Forelimb muscle (tissue), 1 donor: ENCODE measurements at regions not wholly inside any gene's neighbourhood (a gene's known extent, or its start where the extent isn't known, plus 50 kb on each side); places are given as distances from the start of the nearest gene placed in this dataset.
A peak's percentile ranks its signal among the peaks of the same experiment; 100 is the strongest.

ENCODE experiments used
- DNase-seq: peaks from one replicate; pipeline ENCODE4 v3.0.0-alpha.2; 2013; ENCODE audit warnings: low read depth

DNA sequence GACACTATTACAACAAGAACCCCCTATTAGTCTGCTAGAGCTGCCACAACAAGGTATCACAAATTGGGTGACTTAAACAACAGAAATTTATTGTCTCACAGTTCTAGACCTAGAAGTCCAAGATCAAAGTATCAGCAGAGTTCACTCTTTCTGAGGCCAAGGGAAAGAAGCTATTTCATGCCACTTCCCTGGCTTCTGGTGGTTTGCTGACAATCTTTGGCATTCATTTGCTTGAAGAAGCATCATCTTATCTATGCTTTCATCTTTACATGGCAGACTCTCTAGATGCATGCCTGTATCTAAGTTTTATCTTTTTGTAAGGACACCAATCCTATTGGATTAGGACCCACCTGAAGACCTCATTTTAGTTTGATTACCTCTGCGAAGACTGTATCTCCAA lies 296.8 kb upstream of the MARCKS start:
- no peak for DNase-seq

DNA sequence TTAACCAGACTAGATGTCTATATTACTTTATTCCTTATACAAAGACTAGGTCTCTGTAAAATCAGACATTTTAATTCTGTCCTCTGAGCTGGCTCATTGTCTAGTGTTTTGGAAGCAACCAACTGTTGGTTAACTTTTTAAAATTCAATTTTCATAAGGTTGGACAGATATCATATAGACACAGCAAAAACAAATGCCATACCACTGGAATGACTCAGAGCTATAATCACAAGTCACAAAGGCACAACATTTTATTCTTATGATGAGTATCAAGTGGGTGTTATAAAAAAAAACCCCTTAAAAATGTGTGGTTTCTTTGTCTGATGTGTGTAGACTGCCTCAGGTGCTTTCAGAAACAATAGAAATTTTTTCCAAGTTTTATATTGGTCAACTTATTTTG lies 296.2 kb upstream of the MARCKS start:
- no peak for DNase-seq

DNA sequence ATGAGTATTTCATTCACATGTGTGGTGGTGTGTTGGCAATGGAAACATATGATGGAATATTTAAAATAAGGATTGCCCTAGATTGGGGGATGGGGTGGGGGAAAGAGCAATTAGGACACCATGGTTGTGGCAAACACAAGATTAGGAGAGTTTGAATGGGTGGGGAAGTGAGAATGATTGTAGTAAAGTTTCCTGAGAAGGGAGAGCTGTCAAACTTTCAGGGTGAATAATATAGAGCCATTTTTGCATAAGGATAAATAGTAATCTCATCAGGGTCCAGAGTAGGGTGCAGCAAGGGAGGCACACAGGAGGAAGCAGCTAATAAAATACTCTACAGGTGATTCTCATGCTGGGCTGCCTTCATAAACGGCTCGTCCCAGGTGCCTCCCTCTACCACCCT lies 294.9 kb upstream of the MARCKS start:
- no peak for DNase-seq

DNA sequence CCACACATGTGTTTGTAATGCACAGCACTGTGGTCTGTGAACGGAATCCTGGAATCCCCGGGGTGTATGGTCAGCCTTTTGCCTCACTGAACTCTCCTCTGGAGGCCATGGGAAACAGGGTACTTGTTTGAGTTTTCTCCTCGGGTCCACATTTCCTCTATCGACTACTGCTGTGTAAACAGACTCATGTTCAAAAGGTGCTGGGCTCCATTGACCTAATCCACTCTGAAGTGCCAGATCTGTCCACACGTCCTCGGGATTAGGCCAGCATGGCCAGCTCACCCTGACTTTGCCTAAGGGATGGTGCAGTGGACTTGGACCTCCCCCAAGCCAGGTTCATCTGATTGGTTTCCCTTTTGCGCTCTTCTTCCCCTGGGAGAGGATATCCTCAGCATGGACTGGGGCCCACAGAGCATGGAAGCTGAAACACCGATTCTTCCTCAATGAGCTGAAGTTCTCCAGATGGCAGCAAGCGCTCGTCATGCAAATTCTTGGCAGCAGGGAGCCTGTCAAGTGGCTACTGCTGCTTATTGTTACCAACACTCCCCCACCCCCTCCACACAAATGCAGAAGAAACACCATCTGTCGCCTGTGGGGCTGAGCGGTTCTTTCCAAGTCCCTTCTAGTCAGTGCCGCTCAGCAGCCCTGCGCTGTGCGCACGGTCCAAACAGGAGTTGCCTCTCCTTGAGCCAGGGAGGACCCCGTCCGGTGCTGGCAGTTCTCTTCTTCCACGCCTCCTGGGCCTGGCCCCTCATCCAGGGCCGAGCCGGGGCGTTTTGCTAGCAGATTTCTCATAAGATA lies 292.6 kb upstream of the MARCKS start:
- DNase-seq = peak; percentile 62

DNA sequence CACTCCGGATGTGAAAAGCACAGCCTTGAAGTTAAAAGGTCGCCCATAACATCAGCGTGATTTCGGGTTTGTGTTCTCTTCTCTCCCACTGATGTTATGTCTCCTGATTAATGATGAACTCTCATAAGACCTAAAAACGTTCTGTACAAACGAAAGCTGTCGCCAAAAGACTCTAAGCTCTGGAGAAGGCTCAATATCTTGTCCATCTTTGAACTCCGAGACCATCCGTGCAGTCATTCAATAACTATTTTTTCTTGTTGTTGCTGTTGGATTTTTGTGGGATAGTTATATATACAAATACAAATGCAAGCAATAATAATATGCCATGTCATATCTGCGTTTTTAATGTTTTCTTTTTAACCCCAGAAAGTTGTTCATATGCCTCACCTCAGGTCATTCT lies 291.8 kb upstream of the MARCKS start:
- peak; percentile 22 for DNase-seq

DNA sequence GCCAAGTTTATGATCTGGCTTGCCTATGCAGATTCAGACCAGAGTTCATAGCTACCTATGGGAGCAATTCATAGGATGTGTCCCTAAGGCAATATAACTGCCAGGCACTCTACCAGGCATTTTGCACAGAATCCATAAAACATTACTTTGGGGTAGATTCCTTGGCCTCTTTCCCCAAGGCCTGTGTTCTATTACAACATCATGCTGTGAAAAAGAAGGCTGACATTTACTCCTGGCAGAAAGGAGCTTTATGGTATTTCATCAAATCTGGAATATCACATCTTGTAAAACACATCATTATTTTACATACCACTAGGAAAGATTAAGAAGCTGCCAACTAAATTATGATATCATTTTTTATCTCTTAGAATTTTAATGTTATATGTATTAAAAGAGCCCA lies 287.0 kb upstream of the MARCKS start:
- DNase-seq = no peak

DNA sequence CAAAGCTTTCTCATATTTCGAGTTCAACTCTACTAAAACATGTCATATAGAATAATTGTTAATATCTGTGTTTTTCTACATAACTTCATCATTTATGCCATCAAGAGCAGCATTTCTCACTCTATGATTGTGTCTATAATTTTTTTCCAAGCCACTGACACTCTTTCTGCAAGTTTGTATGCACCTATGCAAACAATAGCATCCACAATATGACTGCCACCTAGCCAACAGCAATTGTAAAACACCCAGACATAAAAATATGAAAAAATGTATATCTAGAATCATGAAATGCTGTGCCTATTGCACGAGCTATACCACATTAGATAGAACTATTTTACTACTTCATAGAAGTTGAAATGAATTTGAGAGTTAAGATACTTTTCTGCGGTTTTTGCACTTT lies 286.5 kb upstream of the MARCKS start:
- no peak for DNase-seq

DNA sequence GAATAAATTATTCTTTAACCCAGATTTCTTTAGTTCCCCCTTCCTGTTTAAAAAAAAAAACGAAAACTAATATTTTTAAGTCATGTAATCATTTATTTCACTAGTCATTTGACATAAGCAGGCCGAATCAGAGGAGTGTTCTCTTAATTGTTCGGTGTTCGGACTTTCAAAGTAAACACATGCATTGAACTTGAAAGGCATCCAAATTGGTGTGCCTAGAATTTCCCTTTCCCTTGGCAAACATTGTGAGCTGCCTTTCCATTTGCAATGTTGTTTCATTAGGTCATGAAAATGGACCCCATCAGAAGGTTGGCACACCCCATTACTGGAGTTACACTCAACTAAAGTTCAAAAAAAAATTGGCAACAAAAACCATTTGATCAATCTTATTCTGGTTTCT lies 283.0 kb upstream of the MARCKS start:
- DNase-seq = no peak

DNA sequence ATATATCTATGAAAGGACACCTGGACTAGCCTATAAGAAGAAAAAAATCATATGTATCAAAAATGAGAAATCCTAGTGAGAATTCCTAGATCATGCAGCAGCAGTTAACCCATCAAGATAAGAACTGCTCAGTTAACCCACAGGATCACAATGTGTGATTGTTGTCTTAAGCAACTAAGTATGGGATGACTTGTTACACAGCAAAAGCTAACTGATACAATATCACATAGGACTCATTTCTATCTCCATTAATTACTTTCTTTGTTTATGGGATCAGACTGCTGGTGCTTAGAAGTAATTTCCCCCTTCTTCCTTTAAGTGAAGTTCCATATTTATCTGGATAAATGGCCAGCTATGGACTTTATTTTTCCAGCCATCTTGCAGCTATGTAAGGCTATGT lies 280.8 kb upstream of the MARCKS start:
- no peak for DNase-seq

DNA sequence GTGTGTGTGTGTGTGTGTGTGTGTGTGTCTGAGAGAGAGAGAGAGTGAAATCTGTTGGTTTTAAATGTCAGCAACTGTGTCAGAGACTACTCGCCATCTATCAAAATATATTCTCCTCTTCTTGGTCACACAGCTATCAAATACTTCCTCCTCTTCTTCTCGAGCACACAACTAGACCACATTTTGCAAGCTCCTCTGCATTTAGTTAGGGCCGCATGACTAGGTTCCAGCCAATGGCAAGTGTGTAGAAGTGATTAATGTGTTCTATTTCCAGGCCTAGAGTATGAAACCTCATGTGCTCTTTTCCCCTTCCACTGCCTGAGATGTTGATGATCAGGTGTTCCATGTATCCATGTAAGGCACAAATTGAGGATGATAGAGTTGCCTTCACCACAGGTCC lies 278.5 kb upstream of the MARCKS start:
- no peak for DNase-seq

DNA sequence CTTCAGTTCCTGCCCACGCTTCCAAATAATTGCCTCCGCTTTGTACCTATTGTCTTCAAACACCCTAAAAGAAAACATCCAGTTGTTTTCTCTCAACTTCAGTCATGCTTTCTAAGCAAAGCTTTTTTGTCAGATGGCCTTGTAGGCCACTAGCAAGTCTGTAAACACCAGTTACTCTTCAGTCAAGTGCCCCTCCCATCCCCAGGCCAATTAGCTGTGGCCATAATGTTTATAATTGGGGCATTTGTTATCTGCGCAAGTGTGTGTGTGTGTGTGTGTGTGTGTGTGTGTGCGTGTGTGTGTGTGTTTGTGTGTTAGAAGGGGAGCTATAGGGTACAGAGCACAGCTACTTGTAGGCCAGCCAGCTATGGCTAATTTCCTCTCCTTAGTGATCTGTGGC lies 272.4 kb upstream of the MARCKS start:
- no peak for DNase-seq

DNA sequence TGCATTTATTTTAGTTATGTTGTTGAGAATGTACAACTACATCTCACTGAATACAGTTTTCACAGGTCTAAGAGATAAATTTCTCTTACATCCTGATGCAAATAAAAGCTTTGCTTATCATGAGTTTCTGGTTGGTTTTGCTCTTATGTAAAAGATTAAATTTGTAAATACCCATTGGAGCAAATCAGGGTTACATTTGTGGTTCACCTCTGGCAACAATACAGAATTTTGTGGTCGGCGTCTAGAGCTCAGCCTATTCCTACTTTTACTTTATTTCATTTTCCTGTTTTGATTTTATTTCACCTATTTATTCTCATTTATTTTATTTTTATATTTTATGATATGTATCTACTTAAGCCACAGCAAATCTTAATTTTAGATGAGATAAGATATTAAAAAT lies 271.9 kb upstream of the MARCKS start:
- DNase-seq = no peak

DNA sequence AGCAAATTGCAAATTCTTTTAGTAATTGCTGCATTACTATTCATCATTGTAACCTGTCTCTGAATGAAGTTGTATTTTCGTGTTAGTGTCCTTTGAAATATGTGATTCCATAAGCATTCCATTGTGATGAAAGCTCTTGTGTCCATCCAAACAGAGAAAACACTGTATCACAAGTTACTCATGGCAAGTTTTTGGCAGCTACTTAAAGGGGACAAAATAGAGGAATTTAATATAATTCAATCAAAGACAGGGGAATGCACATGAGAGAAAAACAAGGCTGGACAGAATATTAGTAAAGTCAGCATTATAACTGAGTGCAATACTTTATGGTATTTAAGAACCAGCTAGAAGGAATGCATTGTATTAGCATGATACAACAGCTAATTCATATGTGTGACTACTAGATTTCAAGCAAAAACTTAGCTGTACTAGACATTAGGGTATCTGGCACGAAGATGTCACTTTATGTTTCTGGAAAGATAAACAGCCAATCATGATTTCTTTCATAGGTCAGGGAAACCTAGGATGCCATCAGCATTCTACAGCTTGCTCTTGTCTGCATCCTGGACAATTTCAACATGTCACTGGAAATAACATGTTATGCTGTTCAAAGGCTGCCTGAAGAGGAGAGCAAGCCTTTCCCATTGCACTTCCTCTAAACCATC lies 270.6 kb upstream of the MARCKS start:
- no peak for DNase-seq

DNA sequence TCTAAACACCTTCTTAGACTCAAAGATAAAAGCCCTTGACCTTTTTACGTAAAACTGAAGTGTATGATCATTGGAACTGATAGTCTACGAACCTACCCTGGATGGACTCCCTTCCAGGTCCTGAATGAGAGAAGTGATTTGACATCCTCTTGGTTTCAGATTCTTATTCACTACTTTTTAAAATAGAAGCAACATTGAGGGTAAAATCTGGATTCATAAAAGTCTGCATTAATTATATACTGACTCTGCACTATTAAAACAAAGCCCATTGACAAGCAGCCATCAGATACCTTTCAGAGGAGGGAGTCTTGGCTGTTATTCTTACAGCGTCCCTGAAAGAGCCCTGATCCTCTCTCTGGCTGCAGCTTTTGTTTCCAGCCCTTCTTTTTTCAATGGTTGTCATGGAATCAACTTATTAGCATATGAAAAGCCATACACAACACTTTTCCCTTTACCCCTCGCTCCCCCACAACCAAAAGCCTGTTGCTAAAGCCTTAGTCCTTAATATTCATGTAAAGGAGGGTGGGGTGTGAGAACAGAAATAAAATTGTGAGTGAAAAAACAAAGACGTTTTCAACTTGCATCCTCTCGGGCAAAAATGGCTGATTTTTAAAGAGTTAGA lies 270.0 kb upstream of the MARCKS start:
- DNase-seq = no peak

DNA sequence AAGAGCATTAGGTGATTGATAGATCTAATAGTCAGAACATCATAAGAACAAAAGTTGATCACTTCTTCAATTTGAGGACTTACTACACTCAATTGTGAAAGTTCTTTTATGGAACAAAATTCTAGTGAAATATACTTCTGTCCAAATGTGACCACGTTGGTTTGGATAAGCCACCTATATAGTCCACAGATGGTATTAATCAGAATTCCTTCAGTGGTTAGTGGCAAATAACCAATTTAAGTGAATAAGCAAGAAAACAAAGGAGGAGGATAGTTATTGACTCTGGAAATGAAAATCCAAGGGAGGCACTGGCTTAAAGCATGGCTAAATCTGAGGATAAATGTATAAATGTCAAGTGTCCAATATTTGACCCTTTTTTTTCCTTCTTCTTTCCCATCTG lies 268.5 kb upstream of the MARCKS start:
- DNase-seq = no peak

DNA sequence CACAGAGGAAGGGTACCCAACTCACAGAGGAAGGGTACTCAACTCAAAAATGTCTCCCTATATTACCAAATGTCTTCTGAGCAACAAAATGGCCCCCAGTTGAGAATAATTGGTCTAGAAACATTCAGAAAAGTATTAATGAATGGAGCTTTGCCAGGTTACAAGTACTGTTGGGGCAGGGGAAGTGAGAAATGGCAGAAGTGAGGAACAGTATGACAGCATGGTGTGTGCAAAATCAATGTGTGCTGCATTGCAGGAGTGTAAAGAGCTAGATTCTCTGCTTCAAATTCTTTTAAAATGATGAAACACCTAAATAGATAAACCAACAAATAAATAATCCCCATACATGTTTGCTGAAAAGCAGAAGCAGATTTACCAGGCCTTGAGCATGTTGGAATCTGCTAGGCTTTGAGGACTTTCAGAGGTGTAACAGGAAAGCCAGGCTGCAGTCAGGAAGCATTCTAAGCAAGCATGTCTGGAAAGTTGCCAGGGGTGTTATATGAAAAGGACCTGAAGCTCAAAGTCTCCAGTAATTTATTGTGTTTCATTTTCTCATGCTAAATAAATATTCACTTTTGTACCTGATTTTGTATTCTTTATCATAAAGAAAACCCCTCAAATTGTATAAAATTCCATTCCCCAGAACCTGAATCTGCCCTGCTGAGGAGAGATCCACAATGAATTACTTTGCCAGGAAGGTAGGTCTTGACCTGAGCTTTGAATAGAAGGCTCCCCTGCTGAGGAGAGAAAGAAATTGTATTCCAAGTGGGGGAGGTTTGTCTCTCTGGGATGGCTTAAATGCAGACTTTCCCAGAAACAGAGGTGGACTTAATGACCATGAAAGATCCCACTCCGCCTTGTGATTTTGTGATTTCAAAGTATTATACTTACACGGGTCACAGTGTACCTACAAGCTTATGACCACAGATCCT lies 265.0 kb upstream of the MARCKS start:
- DNase-seq = no peak

DNA sequence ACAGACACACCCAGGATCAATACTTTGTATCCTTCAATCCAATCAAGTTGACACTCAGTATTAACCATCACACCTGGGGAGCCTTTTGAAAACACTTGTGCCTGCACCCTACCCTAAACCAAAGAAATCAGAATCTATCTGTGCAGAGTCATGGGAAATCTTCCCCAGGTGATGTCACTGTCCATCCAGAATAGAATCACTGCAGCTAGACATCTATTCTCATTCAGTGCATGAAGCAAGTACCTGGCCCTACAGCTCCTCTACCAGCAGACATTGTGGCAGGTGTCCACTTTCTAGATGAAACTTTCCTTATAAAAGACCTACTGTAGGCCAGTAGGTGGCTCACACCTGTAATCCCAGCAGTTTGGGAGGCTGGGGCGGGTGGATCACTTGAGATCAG lies 262.4 kb upstream of the MARCKS start:
- no peak for DNase-seq

DNA sequence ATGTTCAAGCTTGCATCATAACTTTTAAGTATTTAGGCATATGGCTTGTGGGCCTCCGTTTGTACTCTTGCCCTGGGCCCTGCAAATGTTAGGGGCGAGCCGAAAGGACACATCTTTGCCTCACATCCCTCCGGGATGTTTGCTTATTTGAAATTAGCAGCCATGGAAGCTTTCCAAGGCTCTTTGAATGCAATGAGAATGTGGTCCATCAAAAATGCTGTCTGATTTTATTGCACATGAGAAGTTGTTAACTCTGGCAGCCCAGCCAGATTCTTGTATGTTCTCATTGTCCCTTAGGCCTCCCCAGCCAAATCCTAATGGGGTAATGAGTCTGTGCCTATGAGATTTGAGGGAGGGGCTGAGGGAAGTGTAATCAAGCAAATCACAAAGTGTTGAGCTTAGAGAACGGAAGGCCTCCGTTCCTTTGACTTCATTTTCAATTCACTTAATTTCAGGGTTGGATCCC lies 261.2 kb upstream of the MARCKS start:
- peak; percentile 86 for DNase-seq

DNA sequence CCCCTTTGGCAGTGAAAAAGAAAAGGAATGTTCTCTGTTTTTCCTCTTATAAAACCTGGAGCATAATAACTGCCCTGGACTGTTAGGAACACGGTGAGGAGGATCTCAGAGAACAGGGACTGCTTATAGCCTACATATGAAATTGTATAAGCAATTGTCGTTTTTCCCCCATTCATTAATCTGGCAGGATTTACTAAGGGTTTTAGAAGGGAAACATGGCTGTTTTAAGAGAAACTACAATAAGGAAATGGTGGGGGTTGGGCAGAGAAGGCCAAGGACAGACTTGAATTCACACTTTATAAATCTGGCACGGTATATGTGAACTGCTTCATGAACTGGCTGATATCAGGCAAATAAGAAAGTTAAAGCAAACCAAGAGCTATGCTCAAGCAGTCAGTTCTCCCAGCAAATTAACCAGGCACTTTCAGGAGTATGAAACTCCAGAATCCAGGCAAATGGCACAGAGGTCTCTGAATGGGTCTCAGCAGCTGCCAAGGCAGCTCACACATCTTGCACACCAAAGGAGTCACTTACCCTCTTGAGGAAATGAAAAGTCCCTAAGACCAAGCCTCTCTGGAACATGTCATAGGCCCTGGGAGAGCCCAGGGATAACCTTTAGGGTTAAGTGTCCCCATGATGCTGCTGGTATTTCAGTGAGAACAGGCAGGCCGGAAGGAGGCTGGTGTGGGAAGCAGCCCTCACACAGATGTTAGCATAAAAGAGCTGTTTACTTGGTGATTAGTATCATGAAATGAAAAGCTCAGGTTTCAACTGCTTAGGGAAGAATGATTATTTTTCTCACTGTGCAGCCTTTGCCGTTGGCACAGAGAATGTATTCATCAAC lies 260.5 kb upstream of the MARCKS start:
- DNase-seq = no peak

DNA sequence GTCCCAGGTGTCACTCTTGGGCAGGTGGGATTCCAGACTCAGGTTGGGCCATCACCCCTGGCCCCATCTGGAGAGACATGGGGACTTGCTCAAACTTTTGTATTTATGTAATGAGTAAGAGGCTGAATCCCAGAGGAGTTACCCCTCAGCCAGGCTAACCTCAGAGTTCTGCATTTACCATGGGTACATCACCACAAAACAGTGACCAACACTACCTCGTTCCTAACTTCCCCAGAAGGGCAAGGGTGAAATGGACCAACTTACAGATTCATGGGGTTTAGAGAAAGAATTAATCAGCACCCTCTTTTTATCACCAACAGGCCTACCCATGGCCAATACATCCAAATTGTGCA lies 259.9 kb upstream of the MARCKS start:
- DNase-seq = no peak

DNA sequence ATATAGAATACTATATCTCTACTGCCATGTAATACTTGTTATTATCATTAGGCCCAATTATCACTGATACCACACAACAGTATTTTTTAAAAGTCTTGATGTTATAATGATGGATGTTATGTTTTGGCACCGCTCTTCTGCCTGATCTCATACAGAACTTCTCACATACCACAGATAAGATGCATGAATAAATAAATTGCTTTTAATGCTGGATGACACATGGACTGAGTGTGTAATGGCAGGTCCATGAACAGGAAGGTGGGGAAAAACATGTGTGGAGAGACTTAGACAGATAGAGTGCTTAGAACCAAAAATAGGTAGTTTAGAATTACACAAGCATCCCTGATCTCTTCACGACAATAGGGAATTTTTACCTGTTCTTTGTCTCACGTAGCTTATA lies 258.4 kb upstream of the MARCKS start:
- DNase-seq = no peak
